Tibial nerve (tissue), 4 donors: ENCODE measurements at regions not wholly inside any gene's neighbourhood (a gene's known extent, or its start where the extent isn't known, plus 50 kb on each side); places are given as distances from the start of the nearest gene placed in this dataset.

Experiments
- DNase-seq, 2 donors: peaks; one replicate each; pipeline ENCODE4 v3.0.0-alpha.2; 2019; ENCODE audit warnings: low spot score in 2 of 2
- H3K27ac ChIP-seq, 4 donors: fragments of 200-600 bp; sonication (generic) in 3 of 4; one replicate each; pipeline ENCODE4 v1.5.1; 2017 to 2019; ENCODE audit warnings: mild to moderate bottlenecking in 1 of 4
- H3K27me3 ChIP-seq, 2 donors: fragments of 200-600 bp; sonication (generic) in 1 of 2; one replicate each; pipeline versions ENCODE4 v1.5.1 to v1.6.0; 2017 to 2019
- H3K36me3 ChIP-seq, 3 donors: fragments of 200-600 bp; sonication (generic); one replicate each; pipeline ENCODE4 v1.5.1; 2018 to 2019
- H3K4me1 ChIP-seq, 4 donors: fragments of 200-600 bp; sonication (generic) in 3 of 4; one replicate each; pipeline ENCODE4 v1.5.1; 2017 to 2019
- H3K4me3 ChIP-seq, 4 donors: fragments of 200-600 bp; sonication (generic) in 3 of 4; one replicate each; pipeline ENCODE4 v1.5.1; 2017 to 2019; ENCODE audit warnings: mild to moderate bottlenecking in 1 of 4, moderate library complexity in 1 of 4
- H3K9me3 ChIP-seq, 4 donors: fragments of 200-600 bp; sonication (generic) in 3 of 4; one replicate each; pipeline ENCODE4 v1.5.1; 2017 to 2019
- CTCF ChIP-seq, 5 experiments: fragments of 200-600 bp in 3 of 5; fragments of 450-650 bp in 2 of 5; sonication (generic) in 3 of 5; IDR thresholded peaks; one replicate each; pipeline ENCODE4 v1.5.1; 2016 to 2019; ENCODE audit warnings: antibody characterized with exemption in 5 of 5, mild to moderate bottlenecking in 3 of 5, moderate library complexity in 2 of 5
- EP300 ChIP-seq, 2 donors: sonication (generic); formaldehyde crosslinking; IDR thresholded peaks; one replicate each; pipeline ENCODE4 v1.6.1; 2017; ENCODE audit warnings: antibody characterized with exemption in 2 of 2, mild to moderate bottlenecking in 1 of 2
- POLR2A ChIP-seq, 2 donors: fragments of 450-650 bp; IDR thresholded peaks; one replicate each; pipeline ENCODE4 v1.6.1; 2017; ENCODE audit warnings: antibody characterized with exemption in 2 of 2, mild to moderate bottlenecking in 2 of 2, moderate library complexity in 2 of 2
- WGBS, 2 donors: methylation state at CpG; one replicate each; pipeline ENCODE4 v1.1.5; 2018; 5-methylcytosine and 5-hydroxymethylcytosine counted together

- no peak for DNase-seq
- no peaks in the 10 kb centered on the region for H3K4me1 ChIP-seq
- H3K36me3 ChIP-seq: no peaks in the 10 kb centered on the region
- H3K27me3 ChIP-seq: no peaks in the 10 kb centered on the region
- no peak for TF ChIP-seq EP300 (IDR thresholded peaks at IDR 0.05)
- TF ChIP-seq CTCF (IDR thresholded peaks at IDR 0.05): no peak
- H3K4me3 ChIP-seq: no peak overlapping the region
- peaks cover 0 to 14% (median 0%) of the 10 kb centered on the region in 4 donors for H3K9me3 ChIP-seq
- 88 to 89% methylated on average over 8 to 13 of the region's 13 CpGs for WGBS, 2 donors
- H3K27ac ChIP-seq: no peak overlapping the region
Measured at GRCh38 chr1:238530209-238530851, 639.6 kb upstream of the ZP4 start.

- H3K36me3 ChIP-seq: no peaks in the 10 kb centered on the region
- TF ChIP-seq EP300 (IDR thresholded peaks at IDR 0.05) (no peak), POLR2A (IDR thresholded peaks at IDR 0.05) (no peak), CTCF (IDR thresholded peaks at IDR 0.05) (no peak)
- H3K27me3 ChIP-seq: no peaks in the 10 kb centered on the region
- H3K9me3 ChIP-seq: peaks cover 0 to 12% (median 6%) of the 10 kb centered on the region in 4 donors
- H3K4me3 ChIP-seq: no peak overlapping the region
- no peak for DNase-seq
- H3K4me1 ChIP-seq: no peaks in the 10 kb centered on the region
- WGBS, 2 donors: 42 to 45% methylated on average over 4 of the region's 4 CpGs
- H3K27ac ChIP-seq: no peak overlapping the region
Measured at GRCh38 chr1:238517711-238518110, 627.0 kb upstream of the ZP4 start.

- no peak for TF ChIP-seq POLR2A (IDR thresholded peaks at IDR 0.05)
- no peak for TF ChIP-seq EP300 (IDR thresholded peaks at IDR 0.05)
- TF ChIP-seq CTCF (IDR thresholded peaks at IDR 0.05): no peak
- WGBS, 2 donors: 52 to 71% methylated on average over 3 of the region's 3 CpGs
- no peaks in the 10 kb centered on the region for H3K4me1 ChIP-seq
- no peaks in the 10 kb centered on the region for H3K9me3 ChIP-seq
- no peaks in the 10 kb centered on the region for H3K36me3 ChIP-seq
- DNase-seq: no peak
- H3K27me3 ChIP-seq: no peaks in the 10 kb centered on the region
- H3K27ac ChIP-seq: no peak overlapping the region
- no peak overlapping the region for H3K4me3 ChIP-seq
Measured at GRCh38 chr1:238501290-238501689, 610.6 kb upstream of the ZP4 start.

GRCh38 chr1:238499021-238499420, 608.3 kb upstream of the ZP4 start:
- no peaks in the 10 kb centered on the region for H3K4me1 ChIP-seq
- no peak overlapping the region for H3K27ac ChIP-seq
- 88 to 91% methylated on average over 5 of the region's 5 CpGs for WGBS, 2 donors
- H3K36me3 ChIP-seq: no peaks in the 10 kb centered on the region
- no peaks in the 10 kb centered on the region for H3K9me3 ChIP-seq
- no peak for DNase-seq
- no peak overlapping the region for H3K4me3 ChIP-seq
- TF ChIP-seq EP300 (IDR thresholded peaks at IDR 0.05): no peak
- no peak for TF ChIP-seq CTCF (IDR thresholded peaks at IDR 0.05)
- TF ChIP-seq POLR2A (IDR thresholded peaks at IDR 0.05): no peak
- no peaks in the 10 kb centered on the region for H3K27me3 ChIP-seq

GRCh38 chr1:238492271-238492670, 601.5 kb upstream of the ZP4 start:
- WGBS, 2 donors: 86 to 92% methylated on average over 8 to 11 of the region's 11 CpGs

More at GRCh38 chr1:238492271-238492670, 601.5 kb upstream of the ZP4 start:
- Histone ChIP-seq H3K36me3 (no peaks in the 10 kb centered on the region), H3K27ac (no peak overlapping the region), H3K9me3 (no peaks in the 10 kb centered on the region), H3K27me3 (no peaks in the 10 kb centered on the region), H3K4me3 (no peak overlapping the region), H3K4me1 (no peaks in the 10 kb centered on the region)
- TF ChIP-seq CTCF (IDR thresholded peaks at IDR 0.05) (no peak), EP300 (IDR thresholded peaks at IDR 0.05) (no peak), POLR2A (IDR thresholded peaks at IDR 0.05) (no peak)
- no peak for DNase-seq
